ENCODE measurements at regions not wholly inside any gene's neighbourhood (a gene's known extent, or its start where the extent isn't known, plus 50 kb on each side); places are given as distances from the start of the nearest gene placed in this dataset.

DNA sequence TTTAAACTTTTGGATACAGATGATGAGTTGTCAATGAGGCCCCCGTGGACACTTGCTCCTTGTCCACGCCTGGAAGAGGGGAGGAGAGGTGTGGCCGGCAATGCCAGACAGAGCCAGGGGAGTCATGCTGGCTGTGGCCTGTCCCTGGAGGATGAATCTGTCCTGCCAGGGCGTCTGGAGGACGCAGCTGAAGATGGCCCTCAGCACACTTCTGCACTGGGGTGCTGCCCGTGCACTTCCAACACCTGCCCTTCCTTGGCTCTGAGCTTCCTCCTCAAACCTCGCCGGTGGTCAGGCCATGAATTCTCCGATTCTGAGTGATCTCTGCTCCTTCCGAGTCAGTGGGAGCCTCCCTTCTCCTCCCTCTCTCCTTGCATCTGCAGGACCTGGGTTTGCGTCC is 56.4 kb downstream of the KCNF1 start:
- TF ChIP-seq, protein P1, sequence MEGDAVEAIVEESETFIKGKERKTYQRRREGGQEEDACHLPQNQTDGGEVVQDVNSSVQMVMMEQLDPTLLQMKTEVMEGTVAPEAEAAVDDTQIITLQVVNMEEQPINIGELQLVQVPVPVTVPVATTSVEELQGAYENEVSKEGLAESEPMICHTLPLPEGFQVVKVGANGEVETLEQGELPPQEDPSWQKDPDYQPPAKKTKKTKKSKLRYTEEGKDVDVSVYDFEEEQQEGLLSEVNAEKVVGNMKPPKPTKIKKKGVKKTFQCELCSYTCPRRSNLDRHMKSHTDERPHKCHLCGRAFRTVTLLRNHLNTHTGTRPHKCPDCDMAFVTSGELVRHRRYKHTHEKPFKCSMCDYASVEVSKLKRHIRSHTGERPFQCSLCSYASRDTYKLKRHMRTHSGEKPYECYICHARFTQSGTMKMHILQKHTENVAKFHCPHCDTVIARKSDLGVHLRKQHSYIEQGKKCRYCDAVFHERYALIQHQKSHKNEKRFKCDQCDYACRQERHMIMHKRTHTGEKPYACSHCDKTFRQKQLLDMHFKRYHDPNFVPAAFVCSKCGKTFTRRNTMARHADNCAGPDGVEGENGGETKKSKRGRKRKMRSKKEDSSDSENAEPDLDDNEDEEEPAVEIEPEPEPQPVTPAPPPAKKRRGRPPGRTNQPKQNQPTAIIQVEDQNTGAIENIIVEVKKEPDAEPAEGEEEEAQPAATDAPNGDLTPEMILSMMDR (IDR thresholded peaks at IDR 0.05): no peak
- no peak for TF ChIP-seq POLR2A (IDR thresholded peaks at IDR 0.05)

Measured in thyroid gland (tissue), 4 donors.